Activated naive CD4-positive, alpha-beta T cell treated with anti-CD3 and anti-CD28 coated beads, Interleukin-2, amount 50 U/mL, for 72 hours (primary cell): ENCODE measurements at regions not wholly inside any gene's neighbourhood (a gene's known extent, or its start where the extent isn't known, plus 50 kb on each side); places are given as distances from the start of the nearest gene placed in this dataset.
"Not testable (repeated sequence)": the region's sequence is repeated elsewhere in the genome, so short reads cannot be mapped to it uniquely, and the experiment has no call there.

Experiments used
- ATAC-seq, 2 donors: fragments of 150-1000 bp; cut with Tn5 transposase; 2 replicates each; pipeline ENCODE4 v1.10.0; 2021; ENCODE audit warnings: mild to moderate bottlenecking in 2 of 2, moderate library complexity in 2 of 2
- DNase-seq, 2 donors: peaks; one replicate each; pipeline ENCODE4 v3.0.0; 2021 to 2022; ENCODE audit warnings: low spot score in 2 of 2
- H3K27ac Mint-ChIP-seq, 2 donors: one replicate each; pipeline ENCODE4 v1.8.0; 2022; ENCODE audit warnings: mild to moderate bottlenecking in 2 of 2, mixed read lengths in 2 of 2
- H3K36me3 Mint-ChIP-seq, 2 donors: one replicate each; pipeline ENCODE4 v1.8.0; 2022; ENCODE audit warnings: mixed read lengths in 2 of 2
- H3K9me3 Mint-ChIP-seq, 2 donors: one replicate each; pipeline ENCODE4 v1.8.0; 2022; ENCODE audit warnings: mixed read lengths in 2 of 2

DNA sequence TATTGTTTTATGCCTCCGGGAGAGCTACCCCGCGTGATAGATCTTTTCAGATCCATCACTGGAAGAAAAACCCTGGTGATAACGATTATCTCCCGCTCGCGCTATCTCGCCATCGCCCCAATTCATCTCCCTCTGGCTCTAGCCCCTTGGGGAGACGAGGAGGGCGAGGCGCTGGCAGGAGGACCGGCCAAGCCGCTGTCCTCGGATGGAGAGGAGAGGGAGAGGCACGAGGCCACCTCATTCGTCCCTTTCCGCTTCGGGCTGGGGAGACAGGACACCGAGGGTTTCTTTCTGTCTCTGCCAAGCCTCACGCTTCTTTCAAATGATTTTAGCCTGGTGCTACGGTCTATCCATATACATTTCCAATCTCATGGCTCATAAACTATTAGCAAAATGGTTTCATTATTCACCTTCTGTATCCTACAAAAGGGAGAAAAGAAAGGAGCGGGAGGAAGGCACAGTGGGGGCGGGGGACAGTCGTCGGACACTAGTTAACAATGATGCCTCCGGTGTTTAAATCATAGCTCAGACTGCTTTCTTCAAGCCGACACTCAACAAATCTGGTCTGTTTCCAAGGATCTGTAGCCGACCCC is 415.0 kb upstream of the ESRRG start:
- ATAC-seq (no peak), DNase-seq (no peak)
- Mint-ChIP-seq H3K36me3 (peaks cover 15 to 37% of the 10 kb centered on the region in 2 donors), H3K9me3 (peaks cover 0 to 4% of the 10 kb centered on the region in 2 donors), H3K27ac (peak overlapping the region in 1 of 2 donors; percentile 65)

DNA sequence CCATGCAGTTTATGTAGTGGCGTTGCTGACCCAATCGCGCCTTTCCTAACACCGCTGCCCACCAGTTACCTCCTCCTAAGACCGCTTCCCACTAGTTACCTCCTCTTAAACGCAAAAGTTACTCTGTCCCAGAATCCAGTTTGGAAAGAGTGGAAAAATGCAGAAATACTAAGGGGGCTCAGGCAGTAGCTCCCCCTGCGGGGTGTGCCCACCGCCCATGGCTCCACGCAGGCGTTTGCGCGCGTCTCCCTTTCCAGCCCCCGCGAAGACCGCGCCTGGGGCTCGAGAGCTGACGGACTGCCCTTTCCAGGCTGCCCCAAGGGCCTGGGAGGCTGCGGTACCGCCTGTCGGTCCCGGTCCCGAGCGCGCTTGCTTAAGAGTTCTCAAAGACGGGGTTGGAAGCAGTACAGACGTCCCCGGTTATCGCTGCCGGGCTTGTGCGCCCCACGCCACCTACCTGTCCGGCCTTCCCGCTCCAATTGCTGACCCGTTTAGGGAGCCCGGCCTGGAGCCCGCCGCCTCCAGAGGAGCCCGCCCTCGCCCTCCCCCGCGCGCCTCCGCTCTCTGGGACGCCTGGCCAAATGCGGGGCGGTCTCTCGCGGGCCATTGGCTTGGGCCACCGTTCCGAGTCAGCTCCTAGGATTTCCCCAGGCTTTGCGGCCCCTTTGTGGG is 414.1 kb upstream of the ESRRG start:
- ATAC-seq (no peak), DNase-seq (no peak)

DNA sequence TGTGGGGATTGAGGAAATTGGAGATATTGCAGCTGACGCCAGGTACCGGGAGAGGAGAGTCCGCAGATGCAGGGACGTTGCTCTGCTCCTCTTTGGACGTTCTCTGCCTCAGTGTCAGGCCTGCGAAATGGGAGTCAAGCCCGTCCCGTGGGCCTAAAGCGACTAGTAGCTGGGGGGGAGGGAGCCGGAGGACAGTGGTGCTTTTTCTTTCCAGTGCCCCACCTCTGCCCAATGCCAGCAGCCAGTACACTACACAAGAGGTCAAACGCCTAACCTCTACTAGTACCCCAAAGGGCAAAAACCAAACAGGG is 413.6 kb upstream of the ESRRG start:
- no peak for ATAC-seq
- no peak for DNase-seq
- Mint-ChIP-seq H3K27ac (no peak overlapping the region), H3K36me3 (peaks cover 15 to 37% of the 10 kb centered on the region in 2 donors), H3K9me3 (peaks cover 0 to 4% of the 10 kb centered on the region in 2 donors)

More for the DNA sequence above, 414.1 kb upstream of the ESRRG start:
- Mint-ChIP-seq H3K36me3 (peaks cover 15 to 37% of the 10 kb centered on the region in 2 donors), H3K9me3 (peaks cover 0 to 4% of the 10 kb centered on the region in 2 donors), H3K27ac (no peak overlapping the region)

DNA sequence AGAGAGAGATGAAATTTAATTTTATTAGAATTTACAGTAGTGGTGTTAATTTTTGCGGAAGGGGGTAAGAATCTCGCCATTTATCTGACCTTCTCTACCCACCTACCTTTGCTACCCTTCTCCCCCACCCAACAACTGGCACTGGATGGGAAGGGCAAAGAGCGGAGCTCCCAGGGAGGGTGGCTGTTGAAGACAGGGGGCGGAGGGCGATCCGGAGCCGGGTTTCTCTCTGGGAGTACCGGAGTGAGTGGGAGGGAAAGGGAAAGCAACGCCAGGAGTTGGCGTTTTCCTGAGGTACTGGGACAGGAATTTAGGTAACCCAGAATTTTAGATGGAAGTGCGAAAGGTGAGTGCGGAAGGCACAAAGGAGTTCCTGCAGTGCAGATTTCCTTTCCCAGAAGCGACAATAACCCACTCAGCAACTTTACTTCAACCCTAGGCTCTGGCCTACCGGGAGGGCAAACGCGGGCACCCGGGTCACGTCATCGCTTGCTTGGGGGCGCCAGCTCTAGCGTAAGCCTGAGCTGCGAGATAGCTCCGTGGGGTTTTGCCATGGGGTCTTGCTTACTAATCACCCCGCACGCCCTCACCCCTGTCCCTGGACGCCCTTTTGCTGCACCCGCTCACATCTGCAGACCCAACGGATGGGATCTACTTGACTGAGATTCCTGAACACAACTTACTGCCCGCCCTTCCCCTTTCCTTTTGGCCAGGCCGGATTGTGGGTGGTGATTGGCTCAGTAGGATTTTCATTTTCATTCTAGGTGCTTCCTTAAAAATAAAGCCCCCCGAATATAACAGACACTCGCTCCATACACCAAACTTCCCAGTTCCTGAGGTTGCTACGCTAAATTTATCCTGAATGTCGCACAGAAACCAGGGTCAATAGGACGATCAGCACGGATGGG is 413.0 kb upstream of the ESRRG start:
- ATAC-seq, result no peak
- Mint-ChIP-seq H3K36me3 (peaks cover 15 to 33% of the 10 kb centered on the region in 2 donors), H3K27ac (no peak overlapping the region), H3K9me3 (peaks cover 0 to 4% of the 10 kb centered on the region in 2 donors)
- no peak for DNase-seq

DNA sequence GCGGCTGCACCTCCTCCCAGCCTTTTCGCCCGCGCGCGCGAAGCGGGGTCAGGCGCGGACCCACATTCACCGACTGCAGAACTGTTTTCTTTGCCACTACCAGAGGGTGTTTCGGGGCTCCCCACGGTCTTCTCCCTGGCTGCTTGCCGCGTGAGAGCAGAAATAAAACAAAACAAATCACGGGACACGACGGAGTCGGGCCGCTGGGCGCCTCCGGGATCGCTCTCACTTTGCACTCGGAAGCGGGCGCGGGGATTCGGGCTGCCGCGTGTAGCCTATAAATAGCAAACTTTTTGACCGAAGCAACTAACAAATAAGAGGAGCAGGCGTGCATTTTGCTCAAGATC is 412.3 kb upstream of the ESRRG start:
- ATAC-seq (peak in 1 of 2 donors; percentile 41), DNase-seq (peak in 1 of 2 donors; percentile 4)
- Mint-ChIP-seq H3K9me3 (peaks cover 0 to 4% of the 10 kb centered on the region in 2 donors), H3K27ac (no peak overlapping the region), H3K36me3 (peaks cover 15 to 27% of the 10 kb centered on the region in 2 donors)

DNA sequence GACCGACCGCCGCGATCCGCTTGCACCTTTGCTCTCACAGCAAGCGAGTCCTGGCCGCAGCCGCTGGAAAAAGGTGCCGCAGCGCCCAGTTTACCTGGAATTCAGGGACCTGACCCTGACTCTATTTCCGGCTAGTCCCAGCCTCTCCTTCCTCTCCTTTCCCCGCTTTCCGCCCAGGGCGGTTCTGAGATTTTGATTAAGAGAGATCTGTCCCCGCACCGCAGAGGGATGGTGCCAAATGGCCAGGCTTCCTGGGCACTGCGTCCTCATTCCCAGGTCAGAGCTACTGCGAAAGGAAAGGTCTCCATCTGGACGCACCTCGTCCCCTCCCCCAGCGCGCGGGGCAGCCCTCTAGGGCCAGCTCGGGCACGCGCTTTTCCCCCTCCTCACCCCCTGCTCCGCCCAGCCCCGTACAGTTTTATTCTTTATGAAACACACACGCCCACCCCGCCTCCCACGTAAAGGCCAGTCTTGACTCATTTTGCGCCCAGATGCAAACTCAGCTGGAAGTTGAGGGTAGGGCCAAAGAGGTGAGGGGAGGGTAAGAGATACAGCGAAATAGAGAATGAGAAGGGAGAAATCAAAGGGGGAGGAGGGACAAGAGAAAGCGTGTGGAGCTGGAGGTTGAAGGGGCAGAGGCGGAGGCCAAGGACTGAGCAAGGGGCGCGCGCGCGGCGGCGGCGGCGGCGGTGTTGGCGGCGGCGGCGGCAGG is 411.8 kb upstream of the ESRRG start:
- H3K27ac Mint-ChIP-seq, result peak overlapping the region in 1 of 2 donors; percentile 66
- ATAC-seq (no peak), DNase-seq (no peak)
- H3K36me3 Mint-ChIP-seq, result peaks cover 15 to 27% of the 10 kb centered on the region in 2 donors
- H3K9me3 Mint-ChIP-seq, result peaks cover 0 to 4% of the 10 kb centered on the region in 2 donors

DNA sequence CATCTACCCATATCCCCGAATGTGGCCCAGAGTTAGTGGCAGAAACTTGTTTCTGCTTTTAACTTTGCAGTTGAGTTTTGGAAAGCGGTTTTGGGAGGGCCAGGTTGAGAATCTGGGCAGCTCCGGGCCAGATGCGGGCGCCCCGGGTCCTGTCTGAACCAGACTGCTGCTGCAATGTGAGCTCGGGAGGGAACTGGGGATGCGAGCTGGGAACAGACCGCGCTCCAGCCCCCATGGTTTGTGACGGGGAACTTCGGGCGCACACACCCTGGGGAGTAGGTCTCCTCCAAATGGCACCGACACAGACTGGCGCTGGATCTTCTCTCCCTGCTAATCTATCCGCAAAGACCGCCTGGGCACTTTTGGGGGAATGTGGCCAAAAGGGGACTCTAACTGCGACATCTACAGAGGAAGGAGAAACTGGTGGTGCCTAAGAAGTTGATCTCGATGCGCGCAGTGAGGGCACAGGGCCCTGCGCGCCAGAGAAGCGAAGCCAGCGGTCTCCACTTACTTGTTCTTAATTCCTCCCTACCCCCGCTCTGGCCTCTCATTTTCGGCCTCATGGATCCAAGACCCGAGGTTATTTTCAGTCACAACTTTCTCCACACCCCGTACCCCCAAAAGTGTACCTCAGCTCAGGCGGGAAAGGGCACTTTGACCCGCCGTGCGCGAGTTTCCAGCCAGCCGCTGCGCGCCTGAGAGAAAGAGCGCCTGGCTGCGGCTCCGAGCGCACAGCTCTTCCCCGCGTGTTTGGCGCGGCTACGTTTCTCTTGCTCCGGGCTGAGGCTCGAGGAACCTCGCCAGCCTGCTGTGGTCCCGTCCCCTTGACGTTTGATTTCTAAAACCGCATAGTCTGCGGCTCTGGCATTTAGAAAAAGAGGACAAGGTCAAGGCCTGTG is 411.0 kb upstream of the ESRRG start:
- ATAC-seq, result no peak
- H3K27ac Mint-ChIP-seq, result no peak overlapping the region
- peaks cover 15 to 27% of the 10 kb centered on the region in 2 donors for H3K36me3 Mint-ChIP-seq
- DNase-seq, result peak in 1 of 2 donors; percentile 2
- peaks cover 0 to 4% of the 10 kb centered on the region in 2 donors for H3K9me3 Mint-ChIP-seq

DNA sequence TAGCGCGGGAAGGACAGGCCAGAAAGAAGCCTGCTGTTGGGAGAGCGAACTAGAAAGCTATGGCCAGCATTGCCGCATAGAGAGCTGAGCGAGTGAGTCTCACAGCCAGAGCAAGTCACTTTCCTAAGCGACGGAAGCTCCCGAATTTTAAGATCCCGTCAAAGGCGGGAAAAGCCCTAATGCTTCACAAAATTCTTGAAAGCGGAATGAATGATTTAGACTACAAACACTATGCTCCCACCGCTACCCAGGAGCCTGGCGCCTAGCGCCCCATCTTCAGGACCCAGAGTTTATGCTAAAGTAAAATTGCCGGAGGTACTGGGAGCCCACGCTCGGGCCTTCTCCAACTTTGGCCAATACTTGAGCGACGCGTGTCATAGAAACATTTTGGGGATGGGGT is 409.9 kb upstream of the ESRRG start:
- Mint-ChIP-seq H3K27ac (no peak overlapping the region), H3K36me3 (peaks cover 7 to 19% of the 10 kb centered on the region in 2 donors), H3K9me3 (peaks cover 0 to 4% of the 10 kb centered on the region in 2 donors)
- DNase-seq (no peak), ATAC-seq (no peak)

DNA sequence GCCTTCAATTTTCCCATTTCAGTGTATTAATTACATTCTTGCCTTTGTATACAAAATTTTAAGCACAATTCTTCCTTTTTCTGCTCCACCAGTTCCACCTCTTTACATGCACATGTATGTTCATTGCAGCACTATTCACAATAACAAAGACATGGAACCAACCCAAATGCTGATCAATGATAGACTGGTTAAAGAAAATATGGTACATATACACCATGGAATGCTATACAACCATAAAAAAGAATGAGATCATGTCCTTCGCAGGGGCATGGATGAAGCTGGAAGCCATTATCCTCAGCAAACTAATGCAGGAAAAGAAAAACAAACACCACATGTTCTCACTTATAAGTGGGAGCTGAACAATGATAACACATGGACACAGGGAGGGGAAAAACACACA is 400.1 kb upstream of the ESRRG start:
- not testable (repeated sequence) for DNase-seq, ATAC-seq, H3K36me3 Mint-ChIP-seq, H3K27ac Mint-ChIP-seq
- H3K9me3 Mint-ChIP-seq, result peaks cover 16 to 20% of the 10 kb centered on the region in 2 donors

DNA sequence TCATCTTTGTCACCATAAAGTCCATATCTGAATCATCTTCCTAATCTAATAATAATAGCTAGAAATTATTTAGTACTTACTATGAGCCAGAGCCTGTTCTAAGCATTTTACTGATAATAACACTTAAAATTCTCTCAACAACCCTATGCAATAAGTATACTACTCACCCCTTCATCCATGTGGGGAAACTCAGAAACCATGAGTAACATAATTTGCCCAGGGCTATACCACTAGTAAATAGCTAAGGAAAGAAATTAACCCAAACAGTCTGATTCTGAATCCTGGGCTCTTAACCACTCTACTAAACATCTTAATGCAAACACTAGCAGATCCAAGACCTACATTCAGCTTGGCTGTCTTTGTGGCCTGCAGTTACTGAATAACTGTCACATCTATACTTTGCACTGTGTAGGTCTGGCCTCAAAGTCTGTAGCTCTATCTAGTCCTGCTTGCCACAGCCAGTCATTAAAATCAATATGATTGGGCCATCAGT is 394.8 kb upstream of the ESRRG start:
- H3K27ac Mint-ChIP-seq, result no peak overlapping the region
- no peak for DNase-seq
- H3K9me3 Mint-ChIP-seq, result peaks cover 18 to 22% of the 10 kb centered on the region in 2 donors
- peaks cover 0 to 4% of the 10 kb centered on the region in 2 donors for H3K36me3 Mint-ChIP-seq
- ATAC-seq, result no peak

DNA sequence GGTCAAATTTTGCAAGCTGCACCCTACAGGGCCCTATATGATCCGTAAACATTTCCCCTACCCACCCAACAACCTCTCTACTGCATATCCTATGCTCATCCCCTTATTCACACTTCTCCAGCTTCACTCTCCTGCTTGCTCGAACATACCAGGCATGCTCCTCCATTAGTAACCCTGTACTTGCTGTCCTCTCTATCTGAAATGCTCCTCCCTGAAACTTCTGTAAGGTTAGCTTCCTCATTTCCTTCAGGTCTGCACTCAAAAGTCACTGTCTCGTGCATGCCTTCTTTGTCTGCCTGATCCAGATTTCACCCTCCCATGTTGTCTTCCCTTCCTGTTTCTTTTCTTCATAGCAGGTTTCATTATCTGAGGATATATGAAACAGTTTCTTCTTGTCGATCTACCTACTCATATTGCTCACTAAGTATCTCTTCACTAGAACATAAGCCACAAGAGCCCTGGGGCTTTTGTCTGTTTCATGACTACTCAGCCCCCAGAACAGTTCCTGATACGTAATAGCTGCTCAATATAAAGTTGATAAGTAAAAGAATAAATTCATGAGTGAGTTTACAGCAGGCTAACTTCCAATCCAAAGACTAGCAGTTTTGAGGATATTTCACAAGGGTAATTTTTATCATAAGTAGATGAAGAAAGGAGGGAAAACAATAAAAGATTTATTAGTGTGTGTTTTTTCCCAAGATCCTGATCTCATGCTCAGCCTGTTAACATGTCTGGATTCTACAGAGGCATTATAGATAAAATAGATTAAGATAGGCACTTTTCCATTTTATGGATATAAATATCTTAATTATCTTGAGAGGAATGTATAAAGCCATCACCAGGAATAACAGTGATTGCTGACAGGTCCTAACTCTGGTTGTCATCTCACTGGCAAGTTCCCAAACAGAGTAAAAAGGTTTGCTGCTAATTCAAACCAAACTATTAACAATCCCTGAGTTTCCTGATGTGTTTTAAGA is 392.5 kb upstream of the ESRRG start:
- DNase-seq (no peak), ATAC-seq (no peak)
- H3K36me3 Mint-ChIP-seq, result no peaks in the 10 kb centered on the region
- H3K9me3 Mint-ChIP-seq, result peaks cover 12 to 14% of the 10 kb centered on the region in 2 donors
- no peak overlapping the region for H3K27ac Mint-ChIP-seq

DNA sequence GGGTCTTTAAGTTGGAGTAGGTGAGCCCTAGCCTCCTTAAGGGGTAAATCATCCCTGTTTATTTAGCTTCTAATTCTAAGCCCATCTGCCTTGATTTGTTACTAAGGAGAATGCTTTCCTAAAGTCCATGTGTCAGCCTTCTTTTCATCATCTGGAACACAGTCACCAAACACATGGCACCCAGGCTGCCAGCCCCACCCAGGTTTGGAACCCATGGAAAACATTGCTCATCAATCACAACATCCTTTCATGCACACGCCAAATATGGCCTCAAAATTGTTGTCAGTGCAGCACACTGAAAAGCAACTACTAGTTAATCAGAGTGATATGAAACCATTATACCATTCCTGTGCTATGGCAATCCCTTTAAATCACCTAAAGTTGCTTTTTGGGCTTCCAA is 386.7 kb upstream of the ESRRG start:
- peaks cover 4 to 10% of the 10 kb centered on the region in 2 donors for H3K9me3 Mint-ChIP-seq
- DNase-seq (no peak), ATAC-seq (no peak)
- no peaks in the 10 kb centered on the region for H3K36me3 Mint-ChIP-seq
- H3K27ac Mint-ChIP-seq, result no peak overlapping the region

DNA sequence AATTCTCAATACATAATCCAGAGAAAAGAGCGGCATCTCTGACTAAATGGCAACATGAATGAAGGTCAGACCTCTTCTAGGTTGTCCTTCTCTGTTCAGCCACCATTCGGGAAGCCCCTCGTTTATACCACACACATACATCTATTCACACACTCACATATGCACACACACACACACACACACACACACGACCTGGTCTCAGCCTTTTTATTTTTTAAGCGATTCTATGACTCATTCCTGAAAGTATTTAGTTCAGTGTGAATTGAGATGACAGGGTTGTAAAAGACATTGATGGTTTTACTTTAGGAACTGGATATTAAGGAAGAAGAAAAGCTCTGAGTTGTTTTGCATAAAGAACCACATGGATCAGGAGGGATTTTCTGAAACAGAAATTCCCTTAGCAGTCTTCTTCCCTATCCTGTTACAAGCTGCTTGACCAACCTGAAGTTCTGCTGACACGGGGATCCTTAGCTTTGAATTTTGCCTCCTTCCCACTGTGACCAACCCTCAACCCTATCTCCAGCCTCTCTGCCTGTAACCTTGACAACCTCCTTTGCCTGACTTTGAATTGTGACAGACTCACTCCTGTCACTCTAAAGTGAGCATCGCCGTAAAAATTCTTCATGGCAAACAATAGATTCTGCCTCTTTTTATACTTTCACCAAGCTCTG is 383.1 kb upstream of the ESRRG start:
- ATAC-seq, result no peak
- Mint-ChIP-seq H3K27ac (no peak overlapping the region), H3K9me3 (peaks cover 16 to 19% of the 10 kb centered on the region in 2 donors), H3K36me3 (no peaks in the 10 kb centered on the region)
- DNase-seq, result no peak

DNA sequence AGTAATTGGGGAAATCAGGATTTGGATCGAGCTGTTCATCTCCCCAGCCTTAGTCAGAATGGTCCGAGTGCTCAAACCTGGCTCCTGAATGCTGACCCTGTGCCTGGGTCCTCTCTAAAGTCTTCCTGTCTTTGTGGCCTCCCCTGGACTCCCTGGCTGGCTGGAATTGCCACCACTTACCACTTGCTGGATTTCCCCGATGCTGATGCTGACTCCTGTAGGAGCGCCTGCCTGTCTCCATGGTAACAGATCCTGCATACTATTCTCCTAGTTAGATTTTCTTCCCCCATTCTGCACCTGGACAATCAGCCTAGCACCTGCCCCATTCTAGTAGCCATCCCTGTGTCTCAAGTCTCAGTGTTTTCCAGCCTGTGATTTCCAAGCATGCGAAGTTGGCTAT is 382.2 kb upstream of the ESRRG start:
- Mint-ChIP-seq H3K36me3 (no peaks in the 10 kb centered on the region), H3K27ac (no peak overlapping the region), H3K9me3 (peaks cover 19% of the 10 kb centered on the region in 2 donors)
- ATAC-seq (no peak), DNase-seq (no peak)
